PC-3 (cell line): ENCODE measurements at regions not wholly inside any gene's neighbourhood (a gene's known extent, or its start where the extent isn't known, plus 50 kb on each side); places are given as distances from the start of the nearest gene placed in this dataset.

Experiments used
- ATAC-seq: fragments of 200-7000 bp; cut with Tn5 transposase; 2 replicates; pipeline ENCODE4 v1.9.1; 2020; ENCODE audit warnings: mild to moderate bottlenecking, moderate library complexity
- BruUV-seq: library from RNA; stranded (reverse); fragments of 400-500 nt; replicated peaks from 2 replicates; lab custom pipeline; 2021; lab: Mats Ljungman, UMichigan
- CTCF ChIA-PET: fragments of 300-600 bp; sonication (Branson Sonifier 250); formaldehyde crosslinking; loops from one replicate; lab custom pipeline; 2022; ENCODE audit warnings: antibody characterized with exemption; lab: Charles Lee
- POLR2A ChIA-PET: fragments of 300-600 bp; sonication (Branson Sonifier 250); formaldehyde crosslinking; loops from one replicate; lab custom pipeline; 2022; ENCODE audit warnings: antibody characterized with exemption; ENCODE audit not compliant: unreplicated experiment; lab: Charles Lee
- DNase-seq: peaks from one replicate; pipeline ENCODE4 v3.0.0-alpha.2; 2015
- H2AFZ ChIP-seq: fragments of 300-600 bp; sonication (generic); 2 replicates; pipeline ENCODE4 v1.6.0; 2016; ENCODE audit warnings: antibody characterized with exemption, low read length
- H3F3A ChIP-seq: fragments of 300-600 bp; sonication (generic); one replicate; pipeline ENCODE4 v1.6.0; 2017; ENCODE audit warnings: antibody characterized with exemption, low read length, control low read depth, mild to moderate bottlenecking; ENCODE audit not compliant: unreplicated experiment
- H3K27ac ChIP-seq: fragments of 300-600 bp; sonication (generic); 2 replicates; pipeline ENCODE4 v1.5.1; 2016; ENCODE audit warnings: mild to moderate bottlenecking, low read length
- H3K27me3 ChIP-seq: fragments of 300-600 bp; sonication (generic); 2 replicates; pipeline ENCODE4 v1.6.1; 2016; ENCODE audit warnings: low read length, mixed read lengths
- H3K36me3 ChIP-seq: fragments of 300-600 bp; sonication (generic); 2 replicates; pipeline ENCODE4 v1.6.1; 2016; ENCODE audit warnings: low read depth, mixed run types, low read length, mixed read lengths
- H3K4me1 ChIP-seq: fragments of 300-600 bp; sonication (generic); 2 replicates; pipeline ENCODE4 v1.5.1; 2016; ENCODE audit warnings: low read length; ENCODE audit not compliant: insufficient read depth
- H3K4me2 ChIP-seq: fragments of 300-600 bp; sonication (generic); 2 replicates; pipeline ENCODE4 v1.6.0; 2016; ENCODE audit warnings: low read length
- H3K4me3 ChIP-seq: fragments of 300-600 bp; sonication (generic); 2 replicates; pipeline ENCODE4 v1.5.1; 2016; ENCODE audit warnings: mild to moderate bottlenecking, low read length, mixed read lengths
- H3K79me2 ChIP-seq: fragments of 300-600 bp; sonication (generic); 2 replicates; pipeline ENCODE4 v1.6.1; 2017; ENCODE audit warnings: low read length, mixed read lengths
- H3K9ac ChIP-seq: fragments of 300-600 bp; sonication (generic); 2 replicates; pipeline ENCODE4 v1.6.0; 2016; ENCODE audit warnings: mild to moderate bottlenecking, low read length
- H3K9me2 ChIP-seq: fragments of 300-600 bp; sonication (generic); replicated peaks from 2 replicates; pipeline ENCODE4 v1.6.1; 2016; ENCODE audit warnings: mixed run types, low read length, mixed read lengths
- H3K9me3 ChIP-seq: fragments of 300-600 bp; sonication (generic); 2 replicates; pipeline ENCODE4 v1.6.1; 2016; ENCODE audit warnings: low read length, mixed read lengths
- H4K20me1 ChIP-seq: fragments of 300-600 bp; sonication (generic); 2 replicates; pipeline ENCODE4 v1.6.1; 2016; ENCODE audit warnings: low read length, mixed read lengths
- EZH2 ChIP-seq: fragments of 300-600 bp; sonication (generic); IDR thresholded peaks from one replicate; pipeline ENCODE4 v1.6.1; 2017; ENCODE audit warnings: antibody characterized with exemption, mild to moderate bottlenecking, low read length; ENCODE audit not compliant: unreplicated experiment
- EZH2phosphoT487 ChIP-seq: fragments of 300-600 bp; sonication (generic); IDR thresholded peaks from 2 replicates; pipeline ENCODE4 v1.6.1; 2018; ENCODE audit warnings: mild to moderate bottlenecking, antibody characterized with exemption, low read length, borderline replicate concordance
- intact Hi-C: fragments of 100-400 bp; cut with micrococcal nuclease; formaldehyde crosslinking; loops from 2 replicates; pipeline ENCODE4 v1.9.0; 2023
- TF ChIP-seq, protein P1 (sequence below): fragments of 300-600 bp; sonication (generic); conservative IDR thresholded peaks from 2 replicates; pipeline ENCODE4 v1.5.1; 2017; ENCODE audit warnings: antibody characterized with exemption, low read depth, mild to moderate bottlenecking, low read length

DNA sequence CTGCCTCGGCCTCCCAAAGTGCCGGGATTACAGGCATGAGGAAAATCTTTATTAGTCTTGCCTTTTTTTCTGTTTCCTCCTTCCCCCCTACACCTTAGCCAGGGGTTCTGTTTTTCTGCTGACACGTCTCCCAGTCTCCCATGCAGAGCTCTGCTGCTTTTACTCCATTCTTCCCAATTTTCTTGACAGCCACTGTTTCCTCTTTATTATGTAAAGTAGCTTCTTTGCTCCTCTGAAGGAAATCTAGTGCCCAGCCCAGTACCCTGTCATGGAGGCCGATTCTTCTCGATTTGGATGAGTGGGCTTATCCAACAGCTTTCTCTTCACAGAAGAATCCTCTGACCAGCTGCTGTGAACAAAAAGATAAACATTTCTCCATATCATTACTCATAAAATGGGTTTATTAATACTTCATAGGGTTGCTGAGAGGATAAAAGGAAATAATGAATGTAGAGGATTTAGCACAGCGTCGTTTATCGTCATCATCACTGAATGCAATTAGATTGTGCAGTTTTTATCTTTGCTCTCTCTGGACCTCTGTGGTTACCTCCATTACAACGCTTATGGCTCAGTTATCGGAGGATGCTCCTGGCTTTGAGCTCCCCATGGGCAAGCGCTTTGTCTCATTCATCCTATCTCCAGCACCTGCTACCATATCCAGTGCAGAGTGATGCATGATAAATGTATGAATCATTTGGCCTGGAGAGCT lies 375.6 kb upstream of the C11orf87 start:
- no peaks in the 10 kb centered on the region for H3K27me3 ChIP-seq
- H3K36me3 ChIP-seq, result no peaks in the 10 kb centered on the region
- no TSS peak for BruUV-seq
- POLR2A ChIA-PET, result no interaction called here
- no peak overlapping the region for H3K4me3 ChIP-seq
- H4K20me1 ChIP-seq, result no peaks in the 10 kb centered on the region
- DNase-seq (no peak), ATAC-seq (no peak)
- intact Hi-C loops, result no loop called here
- H3K4me2 ChIP-seq, result no peak overlapping the region
- 0 out of 2 replicates have a peak, but pooled peaks cover 6% of the 10 kb centered on the region for H3K4me1 ChIP-seq
- no peak overlapping the region for H3K27ac ChIP-seq
- H3F3A ChIP-seq, result no peaks in the 10 kb centered on the region
- no peak overlapping the region for H3K9ac ChIP-seq
- no peaks in the 10 kb centered on the region for H3K79me2 ChIP-seq
- TF ChIP-seq, protein P1, sequence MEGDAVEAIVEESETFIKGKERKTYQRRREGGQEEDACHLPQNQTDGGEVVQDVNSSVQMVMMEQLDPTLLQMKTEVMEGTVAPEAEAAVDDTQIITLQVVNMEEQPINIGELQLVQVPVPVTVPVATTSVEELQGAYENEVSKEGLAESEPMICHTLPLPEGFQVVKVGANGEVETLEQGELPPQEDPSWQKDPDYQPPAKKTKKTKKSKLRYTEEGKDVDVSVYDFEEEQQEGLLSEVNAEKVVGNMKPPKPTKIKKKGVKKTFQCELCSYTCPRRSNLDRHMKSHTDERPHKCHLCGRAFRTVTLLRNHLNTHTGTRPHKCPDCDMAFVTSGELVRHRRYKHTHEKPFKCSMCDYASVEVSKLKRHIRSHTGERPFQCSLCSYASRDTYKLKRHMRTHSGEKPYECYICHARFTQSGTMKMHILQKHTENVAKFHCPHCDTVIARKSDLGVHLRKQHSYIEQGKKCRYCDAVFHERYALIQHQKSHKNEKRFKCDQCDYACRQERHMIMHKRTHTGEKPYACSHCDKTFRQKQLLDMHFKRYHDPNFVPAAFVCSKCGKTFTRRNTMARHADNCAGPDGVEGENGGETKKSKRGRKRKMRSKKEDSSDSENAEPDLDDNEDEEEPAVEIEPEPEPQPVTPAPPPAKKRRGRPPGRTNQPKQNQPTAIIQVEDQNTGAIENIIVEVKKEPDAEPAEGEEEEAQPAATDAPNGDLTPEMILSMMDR, result no peak
- TF ChIP-seq EZH2phosphoT487 (no peak), EZH2 (no peak)
- H3K9me3 ChIP-seq, result no peaks in the 10 kb centered on the region
- no peak overlapping the region for H2AFZ ChIP-seq
- no peaks in the 10 kb centered on the region for H3K9me2 ChIP-seq
- CTCF ChIA-PET, result no interaction called here

DNA sequence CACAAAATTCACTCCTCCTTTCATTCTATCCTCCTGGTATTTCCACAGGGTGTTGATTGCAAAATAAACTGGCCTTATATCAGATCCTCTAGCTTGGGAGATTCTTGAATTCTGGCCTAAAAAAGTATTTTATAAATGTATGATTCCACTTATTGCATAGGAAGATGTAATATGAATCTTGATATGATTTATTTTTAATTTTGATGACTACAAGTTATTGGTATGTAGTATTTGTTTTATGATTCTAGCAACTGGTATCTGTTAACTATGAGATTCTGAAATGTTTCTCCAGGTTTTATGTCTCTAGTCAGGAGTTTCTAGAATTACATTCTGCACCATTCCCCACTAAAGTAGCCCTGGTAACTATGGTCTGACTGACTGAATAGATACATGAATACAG lies 373.9 kb upstream of the C11orf87 start:
- CTCF ChIA-PET, result no interaction called here
- peak; percentile 37 for DNase-seq
- H3K4me2 ChIP-seq, result no peak overlapping the region
- TF ChIP-seq EZH2, result no peak
- TF ChIP-seq EZH2phosphoT487, result no peak
- TF ChIP-seq, protein P1, result no peak
- no peaks in the 10 kb centered on the region for H3K9me2 ChIP-seq
- H3K9me3 ChIP-seq, result no peaks in the 10 kb centered on the region
- no peak overlapping the region for H3K27ac ChIP-seq
- no peaks in the 10 kb centered on the region for H4K20me1 ChIP-seq
- H3K9ac ChIP-seq, result no peak overlapping the region
- H3F3A ChIP-seq, result no peaks in the 10 kb centered on the region
- intact Hi-C loops, result no loop called here
- ATAC-seq, result peak; percentile 83
- H3K36me3 ChIP-seq, result no peaks in the 10 kb centered on the region
- 0 out of 2 replicates have a peak, but pooled peaks cover 6% of the 10 kb centered on the region for H3K4me1 ChIP-seq
- no peak overlapping the region for H3K4me3 ChIP-seq
- no peaks in the 10 kb centered on the region for H3K79me2 ChIP-seq
- H2AFZ ChIP-seq, result no peak overlapping the region
- no TSS peak for BruUV-seq
- no peaks in the 10 kb centered on the region for H3K27me3 ChIP-seq
- POLR2A ChIA-PET, result no interaction called here

DNA sequence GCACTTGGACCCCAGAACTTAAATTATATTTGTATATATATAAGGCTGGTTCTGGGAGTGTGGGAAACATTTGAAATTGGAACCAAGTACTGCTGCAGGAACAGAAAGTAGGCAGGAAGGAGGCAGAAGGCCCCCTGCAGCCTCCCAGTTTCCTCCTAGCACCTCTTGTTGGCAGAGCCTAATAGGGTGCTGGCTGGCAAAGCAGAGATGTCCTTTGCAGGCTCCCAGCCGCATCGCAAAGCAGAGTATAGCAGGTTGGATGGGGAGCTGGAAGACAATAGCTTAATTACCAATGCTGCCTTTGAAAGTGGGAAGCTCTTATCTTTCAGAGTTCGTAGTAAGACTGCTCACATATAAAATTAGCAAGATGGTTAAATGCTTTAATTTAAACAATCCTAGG lies 370.8 kb upstream of the C11orf87 start:
- DNase-seq, result no peak
- no peak for ATAC-seq
- no peak overlapping the region for H3K27ac ChIP-seq
- H3F3A ChIP-seq, result no peaks in the 10 kb centered on the region
- no peaks in the 10 kb centered on the region for H3K9me2 ChIP-seq
- H3K4me2 ChIP-seq, result no peak overlapping the region
- 0 out of 2 replicates have a peak, but pooled peaks cover 6% of the 10 kb centered on the region for H3K4me1 ChIP-seq
- no peak overlapping the region for H3K4me3 ChIP-seq
- no peaks in the 10 kb centered on the region for H3K9me3 ChIP-seq
- no peaks in the 10 kb centered on the region for H3K27me3 ChIP-seq
- H3K79me2 ChIP-seq, result no peaks in the 10 kb centered on the region
- ChIA-PET POLR2A (no interaction called here), CTCF (no interaction called here)
- H4K20me1 ChIP-seq, result no peaks in the 10 kb centered on the region
- no peaks in the 10 kb centered on the region for H3K36me3 ChIP-seq
- H2AFZ ChIP-seq, result no peak overlapping the region
- no TSS peak for BruUV-seq
- intact Hi-C loops, result no loop called here
- H3K9ac ChIP-seq, result no peak overlapping the region
- no peak for TF ChIP-seq EZH2
- TF ChIP-seq EZH2phosphoT487, result no peak
- TF ChIP-seq, protein P1, result no peak
